GM18519 (cell line): ENCODE measurements at regions not wholly inside any gene's neighbourhood (a gene's known extent, or its start where the extent isn't known, plus 50 kb on each side); places are given as distances from the start of the nearest gene placed in this dataset.

Experiments used
- ATAC-seq: cut with Tn5 transposase; IDR thresholded peaks from one replicate; pipeline ENCODE4 v1.9.1; 2021; ENCODE audit warnings: mild to moderate bottlenecking, moderate library complexity; ENCODE audit not compliant: unreplicated experiment, low FRiP score

- ATAC-seq: no peak
These were observed 54.3 kb upstream of the CBLB start for GRCh38 chr3:105923140-105923539.

GRCh38 chr3:105927741-105928140, 58.9 kb upstream of the CBLB start:
- no peak for ATAC-seq

GRCh38 chr3:105930733-105931132, 61.9 kb upstream of the CBLB start:
- ATAC-seq: no peak

- ATAC-seq: no peak
These were observed 62.7 kb upstream of the CBLB start for GRCh38 chr3:105931500-105931899.

GRCh38 chr3:105933871-105934270, 65.1 kb upstream of the CBLB start:
- ATAC-seq: no peak

GRCh38 chr3:105938101-105938500, 69.3 kb upstream of the CBLB start:
- ATAC-seq: no peak

- no peak for ATAC-seq
These were observed 70.0 kb upstream of the CBLB start for GRCh38 chr3:105938806-105939205.

- ATAC-seq: no peak
These were observed 75.5 kb upstream of the CBLB start for GRCh38 chr3:105944276-105944675.

GRCh38 chr3:105944721-105945120, 75.9 kb upstream of the CBLB start:
- no peak for ATAC-seq

- ATAC-seq: no peak
These were observed 79.3 kb upstream of the CBLB start for GRCh38 chr3:105948101-105948500.

GRCh38 chr3:105950881-105951600, 82.2 kb upstream of the CBLB start:
- ATAC-seq: no peak

GRCh38 chr3:105953831-105954230, 85.0 kb upstream of the CBLB start:
- ATAC-seq: no peak

GRCh38 chr3:105956306-105956705, 87.5 kb upstream of the CBLB start:
- ATAC-seq: no peak

- no peak for ATAC-seq
These were observed 88.9 kb upstream of the CBLB start for GRCh38 chr3:105957722-105958121.

GRCh38 chr3:105958237-105959000, 89.6 kb upstream of the CBLB start:
- no peak for ATAC-seq

- ATAC-seq: no peak
These were observed 91.0 kb upstream of the CBLB start for GRCh38 chr3:105959851-105960250.

GRCh38 chr3:105960381-105960780, 91.6 kb upstream of the CBLB start:
- ATAC-seq: no peak

GRCh38 chr3:105963161-105963560, 94.3 kb upstream of the CBLB start:
- no peak for ATAC-seq

- ATAC-seq: no peak
These were observed 96.6 kb upstream of the CBLB start for GRCh38 chr3:105965384-105965783.

GRCh38 chr3:105967117-105967516, 98.3 kb upstream of the CBLB start:
- ATAC-seq: no peak

- ATAC-seq: no peak
These were observed 101.5 kb upstream of the CBLB start for GRCh38 chr3:105970283-105970682.

GRCh38 chr3:105972069-105972468, 103.3 kb upstream of the CBLB start:
- no peak for ATAC-seq
